GM21717 (cell line): ENCODE measurements at regions not wholly inside any gene's neighbourhood (a gene's known extent, or its start where the extent isn't known, plus 50 kb on each side); places are given as distances from the start of the nearest gene placed in this dataset.
A peak's percentile ranks its signal among the peaks of the same experiment; 100 is the strongest.
"Not testable (repeated sequence)": the region's sequence is repeated elsewhere in the genome, so short reads cannot be mapped to it uniquely, and the experiment has no call there.

Experiments used
- ATAC-seq: cut with Tn5 transposase; IDR thresholded peaks from one replicate; pipeline ENCODE4 v1.9.1; 2021; ENCODE audit warnings: mild to moderate bottlenecking, moderate library complexity; ENCODE audit not compliant: unreplicated experiment

GRCh38 chr5:18203296-18203695 is 569.0 kb downstream of the TAF11L14 start:
- ATAC-seq: no peak

DNA sequence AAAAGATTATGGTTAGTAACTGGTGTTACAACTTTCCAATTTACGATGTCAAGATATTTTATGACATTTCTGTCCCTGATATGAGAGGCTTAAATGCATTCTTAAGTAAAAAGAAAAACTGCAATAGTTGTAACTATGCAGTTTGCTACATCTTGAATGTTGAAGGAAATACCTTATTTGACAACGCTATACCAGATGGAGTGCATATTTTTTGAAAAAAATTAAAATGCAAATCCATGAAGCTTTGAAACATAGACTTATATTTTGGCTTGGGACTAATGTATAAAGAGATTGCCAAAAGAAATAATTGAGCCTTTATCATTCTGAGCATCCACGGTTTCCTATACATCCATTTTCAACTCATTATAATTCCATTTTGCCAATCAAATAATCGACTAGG is 579.4 kb downstream of the TAF11L14 start:
- no peak for ATAC-seq

DNA sequence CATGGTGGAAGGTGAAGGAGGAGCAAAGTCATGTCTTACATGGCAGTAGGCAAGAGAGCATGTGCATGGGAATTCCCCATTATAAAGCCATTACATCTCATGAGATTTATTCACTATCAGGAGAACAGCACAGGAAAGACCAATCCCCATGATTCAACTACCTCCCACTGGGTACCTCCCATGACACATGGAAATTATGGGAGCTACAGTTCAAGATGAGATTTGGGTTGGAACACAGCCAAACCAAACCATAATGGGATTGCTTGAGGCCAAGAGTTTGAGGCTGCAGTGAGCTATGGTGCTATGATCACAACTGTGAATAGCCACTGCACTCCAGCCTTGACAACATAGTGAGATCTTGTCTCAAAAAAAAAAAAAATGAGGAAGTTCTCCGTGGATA is 581.8 kb downstream of the TAF11L14 start:
- ATAC-seq: no peak

GRCh38 chr5:18216729-18217128 is 582.5 kb downstream of the TAF11L14 start:
- no peak for ATAC-seq

- no peak for ATAC-seq
Observed at GRCh38 chr5:18219241-18219640, 585.0 kb downstream of the TAF11L14 start.

DNA sequence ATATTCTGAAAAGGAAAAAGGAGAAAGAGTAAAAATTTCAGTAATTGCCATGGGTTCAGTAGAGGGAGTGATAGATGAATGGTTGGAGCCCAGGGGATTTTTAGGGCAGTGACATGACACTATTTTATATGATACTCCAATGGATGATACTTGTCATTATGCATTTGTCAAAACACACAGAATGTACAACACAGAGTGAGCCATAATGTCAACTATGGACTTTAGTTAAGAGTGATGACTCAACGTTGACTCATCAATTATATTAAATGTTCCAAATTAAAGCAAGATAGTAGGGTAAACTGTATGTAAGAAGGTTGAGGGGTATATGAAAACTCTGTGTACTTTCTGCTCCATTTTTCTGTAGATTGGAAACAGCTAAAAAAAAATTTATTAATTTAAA is 586.4 kb downstream of the TAF11L14 start:
- no peak for ATAC-seq

GRCh38 chr5:18236386-18236785 is 602.1 kb downstream of the TAF11L14 start:
- no peak for ATAC-seq

DNA sequence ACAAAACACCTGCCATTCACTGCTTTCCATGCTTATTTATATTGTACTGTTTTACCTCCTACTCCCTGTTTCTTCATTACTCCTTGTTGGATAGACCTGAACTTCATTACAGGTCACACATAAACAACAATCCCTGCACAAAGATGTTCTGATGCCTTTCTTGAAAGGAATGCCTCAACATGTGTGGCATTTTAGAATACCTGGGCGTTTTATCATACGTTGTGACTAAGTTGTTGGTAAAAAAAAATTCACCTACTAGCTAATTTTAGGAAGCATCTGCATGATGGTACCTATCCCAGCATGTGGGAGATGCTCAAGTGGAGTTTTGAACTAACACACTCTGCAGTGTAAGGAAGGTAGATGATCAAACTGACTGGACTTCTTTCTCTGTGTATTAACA is 604.1 kb downstream of the TAF11L14 start:
- ATAC-seq: no peak

DNA sequence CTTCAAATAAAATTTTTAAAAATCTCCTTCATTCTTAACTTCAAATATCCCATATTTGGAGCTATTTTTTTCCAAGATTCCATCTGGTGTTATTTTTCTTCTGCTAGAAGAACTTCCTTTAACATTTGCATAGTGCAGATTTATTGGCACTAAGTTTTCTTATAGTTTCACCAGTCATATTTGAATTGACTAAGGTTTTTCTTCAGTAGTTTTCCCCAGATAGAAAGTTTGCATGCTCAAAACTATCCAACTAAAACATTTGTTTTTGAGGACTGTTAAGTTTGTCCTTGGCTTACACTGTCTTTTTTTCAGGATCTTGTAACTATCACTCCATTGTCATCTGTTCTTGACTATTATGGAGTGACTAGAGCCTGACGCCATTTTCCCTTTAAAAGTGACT is 606.7 kb downstream of the TAF11L14 start:
- no peak for ATAC-seq

DNA sequence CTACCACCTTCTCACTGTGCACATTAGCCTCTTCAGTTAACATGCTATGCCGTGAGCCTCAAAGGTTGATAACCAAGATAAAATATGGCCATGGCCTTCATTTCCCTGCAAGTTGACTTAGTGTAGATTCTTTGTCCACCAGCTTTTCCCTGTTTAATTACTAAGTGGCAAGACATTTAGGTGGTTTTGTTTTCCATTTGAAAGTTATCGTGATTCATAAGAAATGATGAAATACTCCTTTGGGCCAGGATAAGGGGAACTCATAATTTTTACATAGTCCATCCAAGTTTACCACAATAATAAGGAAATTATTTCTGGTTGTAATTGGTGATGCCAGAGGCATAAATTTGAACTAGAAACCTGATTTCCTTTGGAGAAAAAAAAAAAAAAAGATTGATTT is 609.6 kb downstream of the TAF11L14 start:
- ATAC-seq: no peak

GRCh38 chr5:18244309-18244708 is 610.0 kb downstream of the TAF11L14 start:
- ATAC-seq: no peak

DNA sequence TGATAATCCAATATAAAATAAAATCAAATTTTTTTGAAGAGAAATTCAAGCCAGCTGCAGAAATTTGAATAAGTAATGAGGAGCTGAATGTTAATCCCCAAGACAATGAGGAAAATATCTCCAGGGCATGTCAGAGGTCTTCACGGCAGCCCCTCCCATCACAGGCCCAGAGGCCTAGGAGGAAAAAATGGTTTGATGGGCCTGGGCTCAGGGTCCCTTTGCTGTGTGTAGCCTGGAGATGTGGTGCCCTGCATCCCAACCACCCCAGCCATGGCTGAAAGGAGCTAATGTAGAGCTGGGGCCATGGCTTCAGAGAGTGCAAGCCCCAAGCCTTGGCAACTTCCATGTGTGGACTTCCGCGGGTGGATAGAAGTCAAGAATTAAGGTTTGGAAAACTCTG is 618.3 kb downstream of the TAF11L14 start:
- no peak for ATAC-seq

GRCh38 chr5:18264126-18264882 is 630.0 kb downstream of the TAF11L14 start:
- ATAC-seq: no peak

DNA sequence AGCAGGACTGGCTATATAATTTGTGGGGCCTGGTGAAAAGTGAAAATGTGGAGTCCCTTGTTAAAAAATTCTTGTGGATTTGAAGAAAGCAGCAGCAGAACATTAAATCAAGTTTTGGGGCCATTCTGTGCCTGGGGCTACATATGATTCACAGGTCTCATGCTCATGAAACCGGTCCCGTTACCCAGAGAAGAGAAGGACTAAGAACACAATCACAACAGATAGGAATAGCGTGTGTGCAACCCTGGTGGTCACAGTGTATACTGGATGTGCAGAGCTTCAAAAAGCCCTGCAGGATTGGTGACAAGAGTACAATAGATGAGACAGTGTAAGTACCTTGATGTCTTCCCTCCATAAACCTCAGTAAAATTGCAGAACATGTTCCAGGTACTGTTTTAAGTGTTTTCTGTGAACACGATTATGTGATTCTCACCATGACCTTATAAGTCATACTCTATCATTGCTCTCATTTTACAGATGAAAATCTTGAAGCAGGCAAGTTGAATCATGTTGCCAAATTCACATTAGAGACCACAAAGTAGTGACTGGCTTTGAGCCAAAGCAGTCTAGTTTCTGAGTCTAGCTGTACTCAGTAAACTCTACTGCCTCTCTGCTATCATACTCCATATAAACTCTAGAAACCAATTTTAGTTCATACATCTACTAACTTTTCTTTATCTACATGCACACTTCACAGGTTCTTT is 636.5 kb downstream of the TAF11L14 start:
- no peak for ATAC-seq

DNA sequence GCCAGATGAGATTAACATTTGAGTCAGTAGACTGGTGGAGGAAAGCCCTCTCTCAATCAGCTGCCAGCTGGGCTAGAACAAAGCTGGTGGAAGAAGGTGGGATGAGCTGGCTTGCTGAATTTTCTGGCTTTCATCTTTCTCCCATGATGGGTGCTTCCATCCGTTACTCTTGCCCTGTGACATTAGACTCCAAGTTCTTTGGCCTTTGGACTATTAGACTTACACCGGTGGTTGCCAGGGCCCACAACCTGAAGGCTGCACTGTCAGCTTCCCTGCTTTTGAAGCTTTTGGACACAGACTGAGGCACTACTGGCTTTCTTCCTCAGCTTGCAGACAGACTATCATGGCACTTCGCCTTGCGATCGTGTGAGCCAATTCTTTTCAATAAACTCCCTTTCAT is 642.7 kb downstream of the TAF11L14 start:
- no peak for ATAC-seq

GRCh38 chr5:18281947-18282581 is 647.8 kb downstream of the TAF11L14 start:
- ATAC-seq: no peak

GRCh38 chr5:18285257-18285656 is 651.0 kb downstream of the TAF11L14 start:
- ATAC-seq: no peak

GRCh38 chr5:18292146-18292545 is 657.9 kb downstream of the TAF11L14 start:
- ATAC-seq: no peak

GRCh38 chr5:18295696-18296095 is 661.4 kb downstream of the TAF11L14 start:
- ATAC-seq: not testable (repeated sequence)

GRCh38 chr5:18299166-18299565 is 664.9 kb downstream of the TAF11L14 start:
- no peak for ATAC-seq

- ATAC-seq: peak; percentile 72
Observed at GRCh38 chr5:18305288-18305924, 671.1 kb downstream of the TAF11L14 start.

- no peak for ATAC-seq
Observed at GRCh38 chr5:18311266-18311665, 677.0 kb downstream of the TAF11L14 start.
